ENCODE measurements at regions not wholly inside any gene's neighbourhood (a gene's known extent, or its start where the extent isn't known, plus 50 kb on each side); places are given as distances from the start of the nearest gene placed in this dataset.
"Not testable (repeated sequence)": the region's sequence is repeated elsewhere in the genome, so short reads cannot be mapped to it uniquely, and the experiment has no call there.

DNA sequence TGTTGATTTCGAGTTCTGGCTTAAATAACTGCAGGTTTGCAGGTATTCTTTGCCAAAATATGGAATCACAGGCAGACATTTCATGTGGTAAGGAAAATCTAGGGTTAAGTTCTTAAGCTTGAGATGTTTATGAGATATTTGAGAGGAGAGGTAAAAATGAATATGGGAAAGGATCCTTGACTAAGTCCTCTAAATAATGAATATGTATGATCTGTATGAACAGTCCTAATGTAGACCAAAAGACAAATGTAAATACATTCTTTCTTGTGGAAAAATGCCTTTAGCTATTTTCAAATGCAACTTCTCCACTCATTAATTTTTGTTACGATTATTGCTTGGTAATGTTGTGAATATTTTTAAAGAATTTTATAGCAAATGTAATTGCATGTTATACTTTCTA, 1632.6 kb downstream of the SUCLG1 start:
- DNase-seq: no peak

DNA sequence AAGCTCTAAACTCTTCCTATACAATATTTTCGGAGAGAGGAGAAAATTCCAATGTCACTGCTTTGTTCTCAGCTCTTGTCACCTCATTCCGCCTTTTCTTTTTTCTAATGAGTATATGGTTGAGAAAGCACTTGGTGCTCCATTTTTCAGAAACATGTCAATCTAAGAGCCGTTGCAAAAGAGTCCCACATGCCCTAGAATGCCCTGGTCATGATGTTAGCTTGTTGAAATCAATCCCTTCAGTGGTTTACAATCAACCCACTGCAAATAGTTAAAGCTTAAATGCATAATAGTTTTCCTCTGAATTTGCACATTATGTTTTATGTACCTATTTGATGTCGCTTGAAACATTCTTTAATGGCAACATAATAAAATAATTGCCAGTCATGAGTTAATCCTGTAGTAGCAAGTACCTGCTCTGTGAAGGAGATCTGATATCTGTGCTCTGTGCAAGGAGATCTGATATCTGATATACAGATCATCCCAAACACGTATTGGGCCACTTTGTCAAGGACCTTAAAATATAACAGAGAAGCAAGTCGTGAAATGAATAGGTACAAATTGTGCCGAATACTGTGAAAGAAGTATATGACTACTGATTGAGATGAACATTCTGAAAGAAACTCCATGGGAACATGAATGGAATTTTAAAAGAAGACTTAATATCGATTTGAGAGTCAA, 1633.5 kb downstream of the SUCLG1 start:
- no peak for DNase-seq

DNA sequence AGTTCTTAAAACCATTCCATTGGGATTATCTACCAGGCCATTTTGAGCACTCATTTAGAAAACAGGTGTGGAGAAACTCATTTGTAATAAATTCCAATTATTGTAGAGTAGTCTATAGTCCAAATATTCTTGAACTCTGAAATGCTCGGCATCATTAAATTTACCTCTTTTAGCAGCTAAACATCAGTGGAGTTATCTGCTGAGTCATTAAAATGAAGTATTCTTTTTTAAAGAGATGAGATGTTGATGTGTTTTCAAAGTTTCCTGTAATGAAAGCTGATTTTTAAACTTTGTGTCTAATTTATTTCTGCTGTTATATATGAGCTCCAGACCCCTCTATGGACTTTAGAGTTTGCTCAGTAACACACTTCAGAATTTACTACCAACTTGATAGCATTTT, 1635.2 kb downstream of the SUCLG1 start:
- no peak for DNase-seq

DNA sequence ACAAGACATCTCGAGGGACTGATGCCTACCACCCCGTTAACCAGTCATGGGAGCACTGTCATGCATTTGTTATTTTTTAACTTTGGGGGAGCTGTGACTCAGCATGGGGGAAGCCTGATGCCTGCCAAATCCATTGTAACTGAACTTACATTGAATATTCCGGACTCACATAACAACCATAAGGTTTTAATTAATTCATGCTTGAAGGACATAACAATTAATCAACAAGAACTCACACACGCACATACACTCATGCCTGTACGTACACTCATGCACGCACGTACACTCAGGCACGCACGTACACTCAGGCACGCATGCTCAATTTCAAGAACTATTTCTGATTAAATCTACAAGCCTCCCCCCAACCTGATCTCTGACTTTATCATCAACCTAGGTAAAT, 1639.1 kb downstream of the SUCLG1 start:
- DNase-seq: no peak

DNA sequence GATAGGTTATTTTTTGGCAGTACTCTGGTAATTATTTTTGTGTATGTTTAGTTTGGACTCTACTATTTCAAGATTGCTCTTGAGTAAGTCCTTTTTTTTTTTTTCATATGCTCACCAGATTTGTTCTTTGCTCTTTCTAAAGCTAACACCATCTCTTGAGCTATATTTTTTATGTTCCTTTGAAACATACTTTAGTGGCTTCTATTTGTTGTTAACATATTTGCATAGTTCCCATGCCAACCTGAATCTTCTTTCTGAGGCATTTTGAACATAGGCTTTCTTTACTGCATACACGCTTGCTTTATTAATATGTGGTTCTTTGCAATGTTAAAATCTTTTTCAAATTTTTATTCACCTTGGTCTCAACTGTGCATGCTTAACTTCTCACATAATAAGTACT, 1644.9 kb downstream of the SUCLG1 start:
- DNase-seq: no peak

DNA sequence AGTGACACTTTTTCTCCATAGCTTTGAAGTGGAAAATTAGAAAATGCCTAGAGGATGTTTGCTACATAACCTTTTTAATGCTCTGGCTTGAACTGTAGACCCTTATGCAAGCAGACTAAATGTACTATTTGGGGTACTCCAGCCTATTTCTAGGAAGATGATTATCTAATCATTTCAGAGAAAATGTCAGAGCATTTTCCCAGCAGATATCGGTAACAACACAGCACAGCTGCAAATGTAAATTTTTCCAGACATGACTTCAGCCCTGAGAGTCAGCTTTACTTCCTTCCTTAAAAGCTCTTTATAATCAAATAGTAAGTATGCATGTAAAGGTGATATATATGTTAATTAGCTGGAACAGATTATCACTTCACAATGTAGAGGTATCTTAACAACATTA, 1647.1 kb downstream of the SUCLG1 start:
- no peak for DNase-seq

DNA sequence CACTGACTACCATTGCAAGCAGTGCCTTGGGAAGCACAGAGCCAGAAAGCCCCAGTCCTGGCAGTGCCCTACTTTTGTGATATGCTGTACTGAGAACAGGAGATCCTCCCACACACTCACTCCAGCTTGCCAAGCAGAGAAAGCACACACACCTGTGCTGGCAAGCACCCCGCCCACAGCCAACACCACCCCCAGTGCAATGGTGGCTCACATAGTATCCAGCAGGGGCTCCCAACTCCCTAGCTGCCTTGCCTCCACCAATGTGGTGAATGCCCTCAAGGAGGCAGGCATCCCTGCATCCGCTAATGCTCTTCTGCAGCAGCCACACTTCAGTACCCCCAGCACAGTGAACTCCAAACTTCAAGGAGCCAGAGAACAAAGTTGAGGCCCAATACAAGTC, 1655.8 kb downstream of the SUCLG1 start:
- DNase-seq: no peak

DNA sequence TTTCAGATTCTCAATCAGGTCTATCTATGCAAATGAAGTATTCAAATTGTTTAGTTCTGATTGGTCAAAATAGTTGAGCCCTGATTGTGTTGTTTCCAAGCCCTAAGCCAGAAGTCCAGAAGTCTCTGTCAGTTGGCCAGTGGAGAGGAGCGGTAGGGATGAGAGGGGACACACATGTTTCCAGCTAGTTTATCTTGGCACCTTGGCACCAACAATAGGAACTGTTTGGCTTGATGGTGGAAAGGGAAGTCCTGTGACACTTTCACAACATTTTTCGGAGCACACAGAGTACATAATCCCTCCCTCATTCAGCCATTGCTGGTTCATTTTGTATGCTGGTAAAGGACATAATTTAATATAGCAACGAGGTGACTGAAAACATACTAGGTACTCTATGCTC, 1661.6 kb downstream of the SUCLG1 start:
- DNase-seq: no peak

DNA sequence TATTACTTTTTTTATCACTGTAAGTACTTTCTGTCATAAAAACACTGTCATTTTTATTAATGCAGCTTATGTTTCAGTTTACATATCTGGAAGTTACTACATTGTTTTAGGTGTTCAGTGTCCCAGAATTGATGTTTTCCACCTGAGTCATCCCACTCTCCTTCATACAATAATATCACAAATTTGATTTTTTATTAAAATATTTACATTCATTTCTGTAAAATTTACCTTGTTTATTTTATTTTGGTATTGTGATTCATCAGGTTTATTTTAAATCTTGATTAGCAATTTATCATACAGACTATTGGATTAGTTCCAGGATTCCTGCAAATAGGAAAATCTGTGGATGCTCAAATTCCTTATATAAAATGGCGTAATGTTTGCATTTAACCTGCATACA, 1662.9 kb downstream of the SUCLG1 start:
- no peak for DNase-seq

DNA sequence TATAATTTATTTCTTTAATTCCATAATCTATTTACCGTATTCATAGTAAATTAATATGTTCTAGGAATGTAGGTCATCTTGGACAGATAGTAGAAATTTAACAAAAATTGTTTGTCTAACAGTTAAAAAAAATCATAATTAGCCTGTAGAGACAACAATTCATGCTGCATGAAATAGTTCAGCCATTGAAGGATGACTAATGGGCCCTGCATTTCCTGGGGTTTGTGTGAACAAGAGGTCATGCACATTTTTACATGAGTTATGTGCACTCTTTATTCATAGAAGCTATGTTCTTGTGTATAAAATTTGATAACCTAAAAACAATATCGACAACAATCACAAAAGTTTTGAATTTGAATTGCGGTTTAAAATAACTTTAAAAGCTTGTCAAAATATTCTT, 1663.6 kb downstream of the SUCLG1 start:
- no peak for DNase-seq

DNA sequence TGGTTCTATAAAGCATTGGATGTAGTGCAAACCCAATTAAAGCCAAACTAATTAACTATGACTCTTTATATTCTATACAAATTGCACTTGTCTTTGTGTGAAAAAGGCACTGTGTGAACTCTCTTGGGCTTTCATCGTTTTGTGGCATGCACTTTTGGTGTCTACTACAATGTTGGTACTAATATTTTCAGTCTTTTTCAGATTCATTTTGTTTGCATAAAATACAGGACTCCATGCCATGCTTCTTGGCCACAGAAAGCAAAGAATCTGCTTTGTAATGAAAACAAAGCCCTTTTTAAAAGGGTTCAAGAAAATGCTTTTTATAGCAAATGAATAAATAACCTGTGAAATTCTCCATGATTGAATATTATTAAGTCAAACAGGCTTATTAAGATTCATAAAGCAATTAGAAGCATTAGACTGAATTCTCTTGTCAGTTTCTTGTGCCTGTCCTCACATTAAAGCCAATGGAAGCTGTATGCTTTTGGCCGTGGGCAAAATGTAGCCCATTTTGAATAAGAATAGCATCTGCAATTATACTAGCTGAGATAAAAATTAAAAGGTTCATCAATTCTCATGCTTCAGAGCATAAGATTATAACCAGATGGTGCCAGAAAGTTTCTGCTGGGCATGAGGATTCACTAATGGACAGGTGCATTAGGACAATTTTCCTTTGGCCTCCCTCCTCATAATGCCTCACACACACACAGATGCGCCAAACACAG, 1665.2 kb downstream of the SUCLG1 start:
- DNase-seq: no peak

DNA sequence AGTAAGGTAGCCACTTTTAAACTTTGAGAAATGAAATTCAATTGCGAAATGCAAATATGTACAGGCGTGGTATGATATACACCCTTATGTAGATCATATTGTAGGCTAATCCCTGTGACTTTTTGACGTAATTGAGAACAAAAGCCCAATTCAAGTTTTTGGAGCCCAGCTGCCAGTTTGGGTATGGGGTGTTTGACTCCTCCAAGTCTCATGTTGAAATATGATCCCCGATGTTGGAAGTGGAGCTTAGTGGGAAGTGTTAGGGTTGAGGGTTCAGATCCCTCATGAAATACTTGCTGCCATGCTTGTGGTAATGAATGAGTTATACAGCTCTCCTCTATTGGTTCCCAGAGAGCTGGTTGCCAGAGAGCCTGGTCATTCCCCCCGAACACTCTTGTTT, 1666.8 kb downstream of the SUCLG1 start:
- DNase-seq: no peak

DNA sequence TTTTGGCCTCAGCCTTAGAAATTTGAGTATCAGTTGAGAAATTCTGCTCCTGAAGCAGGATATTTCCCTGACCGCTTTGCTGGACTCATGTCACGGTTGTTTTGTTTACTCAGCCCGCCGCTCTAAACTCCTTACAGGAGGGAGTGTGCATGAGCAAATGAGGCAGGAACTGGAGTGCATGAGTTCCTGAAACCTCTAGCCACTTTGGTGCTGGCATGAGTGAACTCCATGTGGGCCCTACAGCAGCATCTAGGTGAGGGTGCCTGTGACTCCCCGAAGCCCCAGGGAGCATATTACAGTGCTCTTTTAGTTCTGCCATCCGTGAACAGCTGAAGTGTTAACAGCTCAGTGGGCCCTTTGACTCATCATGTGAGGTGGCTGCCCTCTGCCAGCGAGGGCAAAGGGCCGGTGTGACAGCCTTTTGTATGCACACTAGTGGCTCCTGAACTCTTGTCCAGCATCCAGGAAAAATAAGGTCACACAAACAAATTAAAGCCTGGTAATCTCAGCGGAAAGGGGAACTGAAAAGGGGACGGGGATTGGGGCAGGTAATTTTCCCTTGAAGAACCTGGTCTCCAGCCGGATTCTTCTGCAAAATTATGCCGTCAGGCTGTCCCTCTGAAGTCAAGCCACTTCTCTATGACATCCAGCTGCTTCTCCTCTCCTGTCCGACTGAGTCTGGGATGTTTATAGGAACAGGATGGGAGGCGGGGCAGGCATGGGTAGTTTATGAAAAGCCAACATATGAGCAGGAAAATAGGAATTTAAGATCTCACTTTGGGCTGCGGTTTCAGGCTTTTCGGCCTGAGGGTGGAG, 1668.7 kb downstream of the SUCLG1 start:
- no peak for DNase-seq

DNA sequence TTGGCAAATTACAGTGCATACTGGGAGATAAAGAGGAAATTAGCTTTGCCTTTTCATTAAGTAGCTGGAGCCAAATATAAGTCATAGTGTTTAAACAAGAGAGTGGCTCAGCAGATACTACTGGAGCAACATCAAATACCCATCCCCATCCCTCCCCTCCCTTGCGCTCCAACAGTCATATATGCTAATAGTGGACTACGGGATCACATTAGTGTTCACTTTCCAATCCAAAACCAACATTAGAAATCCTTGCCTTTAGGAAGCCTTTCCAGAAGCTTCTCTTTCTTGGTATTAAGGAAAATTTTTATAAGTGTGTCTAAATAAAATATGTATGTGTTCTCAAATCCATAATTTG, 1669.3 kb downstream of the SUCLG1 start:
- no peak for DNase-seq

DNA sequence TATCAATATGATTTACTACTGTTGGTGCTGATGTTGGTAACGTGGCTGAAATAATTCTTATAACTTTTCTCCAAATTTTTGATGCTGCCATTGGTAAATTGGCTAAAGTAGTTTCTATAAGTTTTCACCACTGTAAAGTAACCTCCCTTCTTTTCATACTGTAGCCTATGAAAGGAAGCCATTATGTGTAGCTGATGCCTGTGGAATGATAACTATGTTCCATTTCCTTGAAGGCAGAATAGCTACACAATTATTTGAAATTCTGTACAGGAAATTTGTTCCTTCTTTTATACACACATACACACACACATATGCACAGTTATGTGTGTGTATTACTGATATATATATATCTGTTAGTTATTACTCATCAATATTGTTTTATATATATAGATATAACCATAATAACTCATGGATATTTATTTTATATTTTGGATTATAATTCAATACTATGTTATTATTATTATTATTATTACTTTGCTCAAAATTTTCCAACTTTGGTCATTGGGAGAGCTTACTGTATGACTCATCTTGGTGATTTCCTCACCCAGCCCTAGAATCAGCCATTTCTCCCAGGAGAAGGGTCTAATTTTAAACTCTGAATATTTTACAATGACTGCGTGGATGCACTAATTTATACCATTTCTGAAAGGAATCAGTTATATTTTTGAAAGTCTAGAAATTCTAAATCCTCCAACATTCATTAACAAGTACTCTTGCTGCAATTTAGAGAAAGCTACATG, 1677.7 kb downstream of the SUCLG1 start:
- no peak for DNase-seq

DNA sequence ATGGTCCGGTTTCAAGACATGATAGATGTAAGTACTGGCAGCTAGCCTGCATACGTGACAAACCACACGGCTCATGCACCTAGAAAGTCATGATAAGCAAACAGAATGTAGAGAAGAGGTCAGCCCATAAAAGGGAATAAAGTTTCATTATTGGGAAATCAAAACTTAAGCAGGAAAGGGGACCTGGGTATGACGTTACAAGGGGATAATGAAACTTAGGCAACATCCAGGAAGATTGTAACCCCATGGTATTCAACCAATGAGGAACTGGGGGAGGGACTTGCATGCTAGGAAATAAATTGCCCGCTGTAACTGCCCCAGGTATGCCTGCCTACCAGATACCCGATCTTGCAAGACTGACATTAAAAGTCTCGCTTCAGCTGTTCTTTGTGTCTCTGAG, 1679.0 kb downstream of the SUCLG1 start:
- DNase-seq: no peak

DNA sequence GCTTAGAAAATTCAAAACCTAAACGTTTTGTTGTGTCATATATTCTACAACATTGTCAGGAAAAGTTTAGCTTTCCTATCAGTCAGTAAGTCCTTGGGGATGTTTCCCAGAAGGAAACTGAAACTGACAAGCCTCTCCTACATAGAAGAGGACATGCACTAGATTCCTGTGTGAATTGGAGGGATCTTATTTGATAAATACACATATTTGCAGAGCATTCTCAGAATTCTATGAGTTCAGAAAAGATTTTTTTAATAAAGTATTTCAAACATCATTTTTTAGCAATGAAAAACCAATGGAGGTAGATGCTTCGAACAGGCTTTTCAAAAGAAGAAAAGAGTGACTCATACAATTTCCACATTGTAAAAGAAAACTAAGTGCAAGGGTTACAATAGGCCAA, 1706.7 kb downstream of the SUCLG1 start:
- DNase-seq: no peak

DNA sequence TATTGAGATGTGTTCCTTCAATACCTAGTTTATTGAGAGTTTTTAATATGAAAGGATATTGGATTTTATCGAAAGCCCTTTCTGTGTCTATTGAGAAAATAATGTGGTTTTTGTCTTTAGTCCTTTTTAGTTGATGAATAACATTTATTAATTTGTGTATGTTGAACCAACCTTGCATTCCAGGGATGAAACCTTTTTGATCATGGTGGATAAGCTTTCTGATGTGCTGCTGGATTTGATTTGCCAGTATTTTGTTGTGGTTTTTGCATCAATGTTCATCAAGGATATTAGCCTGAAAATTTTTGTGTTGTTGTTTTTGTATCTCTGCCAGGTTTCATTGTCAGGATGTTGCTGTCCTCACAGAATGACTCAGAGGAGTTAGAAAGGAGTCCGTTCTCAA, 1710.4 kb downstream of the SUCLG1 start:
- no peak for DNase-seq

DNA sequence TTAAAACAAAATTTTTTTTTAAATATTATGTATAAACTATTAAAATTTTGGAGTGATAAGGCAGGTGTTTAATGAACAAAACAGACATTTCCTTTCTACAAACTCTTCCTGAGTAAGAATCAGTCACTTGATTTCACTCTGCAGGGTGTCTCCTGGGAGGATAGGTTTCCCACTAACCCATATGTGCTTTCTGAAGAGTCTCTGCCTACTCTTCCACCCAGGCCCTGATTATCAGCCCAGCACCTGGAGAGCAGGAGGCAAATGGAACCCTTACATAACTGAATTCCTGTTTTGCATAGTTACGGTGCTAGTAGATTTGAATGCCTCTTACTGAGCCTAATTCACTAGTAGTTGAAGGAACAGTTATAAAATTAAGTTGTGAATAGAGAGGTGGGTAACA, 1718.6 kb downstream of the SUCLG1 start:
- no peak for DNase-seq

DNA sequence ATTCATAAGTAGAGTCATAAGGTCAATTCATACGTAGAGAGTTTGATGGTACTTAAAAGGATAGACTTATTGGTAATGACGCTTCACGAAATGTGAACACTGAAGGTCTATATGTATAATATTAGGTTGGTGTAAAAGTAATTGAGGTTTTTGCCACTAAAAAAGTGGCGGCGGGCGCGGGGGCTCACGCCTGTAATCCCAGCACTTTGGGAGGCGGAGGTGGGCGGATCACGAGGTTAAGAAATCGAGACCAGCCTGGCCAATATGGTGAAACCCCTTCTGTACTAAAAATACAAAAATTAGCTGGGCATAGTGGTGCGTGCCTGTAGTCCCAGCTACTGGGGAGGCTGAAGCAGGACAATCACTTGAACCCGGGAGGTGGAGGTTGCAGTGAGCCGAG, 1721.1 kb downstream of the SUCLG1 start:
- not testable (repeated sequence) for DNase-seq

DNA sequence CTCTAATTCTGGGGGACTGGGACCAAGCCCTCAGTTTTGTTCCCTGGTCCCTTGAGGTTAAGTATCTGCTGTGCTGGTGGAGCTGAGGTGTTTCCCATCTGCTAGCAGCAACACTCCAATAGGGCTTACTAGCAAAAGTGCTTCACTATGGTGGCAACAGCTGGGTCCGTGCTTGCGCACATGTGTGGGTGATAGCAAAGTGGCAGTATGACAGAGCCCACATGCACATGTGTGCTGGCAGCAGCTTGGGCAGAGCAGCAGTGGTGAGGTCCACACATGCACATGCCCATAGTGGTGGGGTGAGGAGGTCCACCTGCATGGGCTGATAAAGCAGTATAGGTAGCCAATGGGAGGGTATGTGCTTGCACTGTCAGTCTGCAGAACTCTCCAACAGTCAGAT, 1723.7 kb downstream of the SUCLG1 start:
- no peak for DNase-seq

DNA sequence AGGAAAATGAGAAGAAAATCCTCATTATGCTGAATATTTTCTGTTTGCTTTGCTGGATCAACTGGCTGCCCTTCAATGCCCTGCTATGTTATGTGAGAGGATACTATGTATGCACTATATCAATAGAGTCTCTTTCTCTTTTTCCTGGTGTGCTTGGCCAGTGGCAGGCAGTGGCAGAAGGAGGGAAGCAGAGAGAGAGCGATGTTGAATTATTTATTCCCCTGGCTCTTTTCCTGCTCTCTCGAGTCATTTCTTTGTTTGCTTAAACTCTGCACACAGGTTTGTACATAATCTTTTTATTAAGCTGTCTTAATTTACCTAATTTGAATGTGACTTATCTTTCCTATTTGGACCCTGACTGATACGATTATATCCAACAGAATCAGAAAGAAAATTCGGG, 1727.3 kb downstream of the SUCLG1 start:
- no peak for DNase-seq

Data from hypothalamus (tissue), 51 donors.